Stimulated activated CD4-positive, alpha-beta T cell treated with anti-CD3 and anti-CD28 coated beads, Interleukin-1b, Interleukin-23, amount 100 ng/mL, for 48 hours (primary cell): ENCODE measurements at regions not wholly inside any gene's neighbourhood (a gene's known extent, or its start where the extent isn't known, plus 50 kb on each side); places are given as distances from the start of the nearest gene placed in this dataset.
"Not testable (repeated sequence)": the region's sequence is repeated elsewhere in the genome, so short reads cannot be mapped to it uniquely, and the experiment has no call there.

Source experiments
- DNase-seq: peaks from one replicate; pipeline ENCODE4 v3.0.0-alpha.2; 2020

DNA sequence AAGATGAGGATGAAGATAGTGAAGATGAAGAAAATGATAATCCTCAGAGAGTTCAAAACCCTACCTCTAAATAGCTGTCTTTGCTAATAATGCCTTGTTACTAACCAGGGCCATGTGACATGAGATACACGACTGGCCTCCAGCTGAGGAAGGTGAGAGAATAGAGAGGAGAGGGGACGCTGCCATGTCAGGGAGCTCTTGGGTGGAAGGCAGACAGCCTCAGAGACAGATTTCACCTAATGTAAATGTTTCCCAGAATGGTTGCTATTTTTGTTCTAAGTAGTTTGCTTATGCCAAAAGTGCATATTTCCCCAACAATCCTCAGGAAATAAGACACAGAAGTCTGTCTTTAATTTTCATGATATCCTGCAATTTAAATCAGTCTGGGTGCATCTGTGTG, 138.4 kb downstream of the ELOVL4 start:
- no peak for DNase-seq

- not testable (repeated sequence) for DNase-seq
Observed at GRCh38 chr6:79806661-79807060, 140.7 kb downstream of the ELOVL4 start.

DNA sequence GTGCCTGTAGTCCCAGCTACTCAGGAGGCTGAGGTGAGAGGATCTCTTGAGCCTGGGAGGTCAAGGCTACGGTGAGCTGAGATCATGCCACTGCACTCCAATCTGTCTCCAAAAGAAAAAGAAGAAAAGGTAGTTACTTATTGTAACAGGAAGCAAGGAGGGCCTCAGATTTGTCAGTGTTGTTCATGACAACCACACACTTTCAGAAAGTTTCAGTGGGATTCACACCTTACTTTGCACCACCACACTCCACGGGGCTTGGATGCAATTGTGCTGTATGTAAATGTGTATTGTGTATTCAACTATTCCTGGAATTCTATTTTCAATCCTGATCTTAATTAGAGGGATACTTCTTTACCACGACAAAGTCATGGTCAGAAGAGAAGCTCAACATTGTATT, 142.6 kb downstream of the ELOVL4 start:
- no peak for DNase-seq

DNA sequence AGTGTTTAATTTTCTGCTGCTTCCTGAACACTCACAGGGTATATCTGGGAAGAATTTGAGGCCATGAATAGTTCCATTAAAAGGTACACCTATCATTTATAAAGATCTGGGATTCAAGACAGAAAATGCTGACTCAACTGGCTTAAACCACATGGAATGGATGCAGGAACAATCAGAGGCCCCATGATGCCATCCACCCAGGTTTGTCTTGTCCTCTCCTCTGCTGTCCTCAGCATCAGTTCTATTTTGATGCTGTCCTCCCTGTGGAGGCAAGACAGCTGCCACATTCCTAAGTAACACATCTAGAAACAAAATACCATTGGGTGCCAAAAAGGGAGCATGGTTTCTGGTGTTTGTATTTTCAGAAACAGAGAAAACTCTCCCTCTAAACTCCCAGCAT, 143.4 kb downstream of the ELOVL4 start:
- DNase-seq, result no peak

- no peak for DNase-seq
Observed at GRCh38 chr6:79802657-79803300, 144.6 kb downstream of the ELOVL4 start.

GRCh38 chr6:79801362-79801761, 146.0 kb downstream of the ELOVL4 start:
- DNase-seq, result no peak

- DNase-seq, result no peak
Observed at GRCh38 chr6:79798841-79799240, 148.5 kb downstream of the ELOVL4 start.

- DNase-seq, result no peak
Observed at GRCh38 chr6:79797912-79798311, 149.4 kb downstream of the ELOVL4 start.

GRCh38 chr6:79797163-79797764, 150.1 kb downstream of the ELOVL4 start:
- no peak for DNase-seq

DNA sequence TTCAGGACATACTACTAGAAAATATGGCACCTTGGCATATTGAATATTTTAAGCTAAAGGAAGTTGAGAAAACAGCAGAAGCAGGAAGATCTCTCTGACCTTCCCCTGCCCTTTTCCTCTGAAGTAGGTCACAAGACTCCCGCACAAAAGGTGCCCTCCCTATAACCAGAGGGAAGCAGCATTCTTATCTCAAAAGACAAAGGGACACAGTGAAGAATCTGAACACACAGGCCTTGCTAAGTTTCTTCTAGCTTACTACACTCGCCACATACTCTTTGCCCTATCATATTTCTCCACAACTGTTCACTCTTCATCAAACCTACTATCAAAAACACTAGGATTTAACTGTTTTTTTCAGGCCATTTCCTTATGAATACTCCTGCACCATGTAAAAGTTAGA, 151.2 kb downstream of the ELOVL4 start:
- no peak for DNase-seq

- no peak for DNase-seq
Observed at GRCh38 chr6:79789896-79790295, 157.5 kb downstream of the ELOVL4 start.

GRCh38 chr6:79788756-79789155, 157.6 kb downstream of the SH3BGRL2 start:
- no peak for DNase-seq

DNA sequence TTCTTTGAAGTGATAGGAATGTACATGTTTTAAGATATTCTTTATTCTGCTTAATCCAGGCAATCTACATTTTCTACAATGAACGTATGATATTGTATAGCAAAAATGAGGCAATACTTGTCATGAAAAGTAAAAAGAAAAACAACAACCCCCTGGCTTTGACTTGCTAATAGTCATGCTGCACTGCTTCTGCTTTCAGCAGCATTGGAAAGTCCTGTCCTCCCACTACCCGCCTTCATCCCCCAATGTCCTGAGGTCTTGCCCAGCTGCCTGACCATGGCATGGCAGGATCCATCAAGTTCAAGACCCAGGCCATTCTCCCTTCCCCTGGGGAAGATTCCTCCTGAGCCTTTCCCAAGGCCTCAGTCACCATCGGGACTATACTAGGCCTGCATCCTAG, 156.5 kb downstream of the SH3BGRL2 start:
- DNase-seq, result no peak

GRCh38 chr6:79784395-79784753, 153.2 kb downstream of the SH3BGRL2 start:
- DNase-seq, result no peak

DNA sequence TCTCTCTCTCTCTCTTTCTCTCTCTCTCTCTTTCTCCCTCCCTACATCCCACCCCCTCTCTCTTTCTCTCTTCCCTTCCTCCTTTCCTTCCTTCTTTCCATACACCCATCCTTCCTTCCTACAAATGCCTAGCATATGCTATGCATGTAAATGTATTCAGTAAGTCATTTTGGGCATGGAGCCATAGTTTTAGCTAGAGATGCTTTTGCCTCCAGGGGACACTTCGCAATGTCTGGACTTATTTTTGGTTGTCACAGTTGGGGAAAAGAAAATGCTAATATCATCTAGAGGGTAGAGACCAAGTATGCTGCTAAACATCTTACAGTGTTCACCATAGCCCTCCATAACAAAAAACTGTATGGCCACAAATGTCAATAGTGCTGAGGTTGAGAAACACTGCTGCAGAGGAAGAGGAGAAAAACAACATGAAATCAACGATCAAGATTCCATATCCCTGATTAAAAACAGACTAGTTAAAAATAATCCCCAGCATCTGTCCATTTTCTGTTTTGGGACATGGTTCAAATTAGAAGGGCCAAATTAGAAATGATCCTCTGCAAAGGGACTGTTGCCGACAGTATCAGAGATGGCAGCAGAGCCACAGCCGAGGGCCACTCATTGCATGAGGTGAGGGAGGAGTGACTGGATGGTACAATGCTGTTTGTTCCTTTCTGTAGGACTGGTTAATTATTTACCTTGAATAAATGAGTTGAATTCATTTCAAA, 152.7 kb downstream of the SH3BGRL2 start:
- no peak for DNase-seq

- DNase-seq, result no peak
Observed at GRCh38 chr6:79782792-79783580, 151.9 kb downstream of the SH3BGRL2 start.

DNA sequence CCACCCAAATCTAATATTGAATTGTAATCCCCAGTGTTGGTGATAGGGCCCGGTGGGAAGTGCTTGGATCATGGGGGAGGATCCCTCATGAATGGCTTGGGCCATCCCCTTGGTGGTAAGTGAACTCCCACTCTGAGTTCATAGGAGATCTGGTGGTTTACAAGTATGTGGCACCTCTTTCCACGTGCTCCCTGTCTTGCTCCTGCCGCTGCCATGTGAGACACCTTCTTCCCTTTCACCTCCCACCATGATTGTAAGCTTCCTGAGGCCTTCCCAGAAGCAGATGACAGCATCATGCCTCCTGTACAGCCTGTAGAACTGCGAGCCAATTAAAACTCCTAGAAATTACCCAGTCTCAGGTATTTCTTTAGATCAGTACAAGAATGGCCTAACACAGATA, 150.8 kb downstream of the SH3BGRL2 start:
- DNase-seq, result no peak

DNA sequence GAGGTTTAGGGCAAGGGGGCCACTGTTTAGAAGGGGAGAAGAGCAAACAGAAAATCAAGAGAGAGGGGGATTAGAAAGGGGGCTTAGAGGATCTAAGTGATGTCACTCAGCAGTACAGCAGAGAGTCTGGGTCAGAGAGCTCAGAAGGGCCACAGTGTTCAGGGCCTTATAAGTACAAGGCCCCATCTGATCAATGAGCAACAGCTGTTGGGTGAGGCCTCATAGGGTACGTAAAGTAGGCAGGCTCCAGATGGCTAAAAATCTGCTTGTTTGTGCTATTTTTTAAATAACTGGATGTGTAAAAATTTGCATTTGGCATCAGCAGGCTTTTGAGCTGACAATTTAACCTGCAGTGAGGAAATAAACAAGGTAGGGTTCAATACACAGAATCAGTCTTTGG, 149.8 kb downstream of the SH3BGRL2 start:
- DNase-seq, result no peak

DNA sequence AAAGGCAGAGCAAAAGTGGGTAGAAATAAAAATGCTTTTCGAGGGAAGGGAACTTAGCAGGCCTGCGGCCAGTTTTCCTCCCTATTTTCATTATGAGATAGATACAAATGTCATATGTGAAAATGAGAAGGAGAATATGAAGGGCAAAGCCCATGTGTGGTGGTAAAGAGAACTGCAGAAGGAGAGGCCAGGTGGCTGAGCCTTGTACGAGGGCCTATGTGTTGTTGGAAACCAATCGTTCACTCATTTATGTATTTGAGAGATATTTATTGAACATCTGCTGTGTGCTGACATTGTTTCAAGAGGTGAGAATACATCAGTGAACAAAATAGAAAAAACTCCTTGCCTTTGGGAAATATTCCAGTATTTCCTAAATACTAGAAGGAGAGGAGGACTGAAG, 147.7 kb downstream of the SH3BGRL2 start:
- no peak for DNase-seq

GRCh38 chr6:79777713-79778579, 146.8 kb downstream of the SH3BGRL2 start:
- DNase-seq, result peak; percentile 87

DNA sequence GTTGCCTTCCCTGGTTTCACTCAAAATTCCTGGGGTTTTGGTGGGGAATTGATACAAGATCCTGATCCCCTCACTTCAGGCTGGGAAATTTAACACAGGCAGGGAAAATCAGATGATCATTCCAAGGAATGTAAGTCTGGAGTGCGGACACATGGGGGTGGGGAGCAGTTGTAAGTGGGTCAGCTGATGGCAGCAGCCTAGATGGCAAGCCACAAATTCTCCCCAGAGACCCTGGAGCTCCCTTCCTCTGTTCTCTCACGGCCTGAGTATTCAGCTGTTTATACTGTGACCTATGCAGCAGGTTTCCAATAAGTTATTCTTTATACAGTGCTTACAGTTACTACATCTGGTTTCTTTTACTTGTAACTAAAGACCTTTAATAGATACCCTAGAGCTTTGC, 144.9 kb downstream of the SH3BGRL2 start:
- DNase-seq, result no peak

- DNase-seq, result no peak
Observed at GRCh38 chr6:79775222-79775621, 144.1 kb downstream of the SH3BGRL2 start.

DNA sequence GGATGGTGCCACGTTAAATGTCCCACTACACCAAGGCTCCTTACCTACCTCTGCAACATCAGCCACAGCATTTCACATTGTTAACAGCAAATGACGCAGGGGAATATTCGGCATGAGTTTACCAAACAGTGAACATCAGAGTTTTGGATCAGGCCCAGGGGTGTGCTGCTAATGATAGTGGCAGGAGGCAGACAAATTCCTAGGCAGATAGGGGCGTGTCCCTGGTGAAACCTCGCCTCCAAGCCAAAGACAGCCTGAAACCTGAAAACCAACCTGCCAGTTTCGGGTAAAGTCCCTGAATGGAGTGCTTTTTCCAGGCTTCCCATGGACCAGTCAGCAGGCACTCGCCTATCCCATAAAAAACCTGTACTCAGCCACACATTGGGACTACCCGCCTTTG, 133.6 kb downstream of the SH3BGRL2 start:
- no peak for DNase-seq
